ENCODE measurements at regions not wholly inside any gene's neighbourhood (a gene's known extent, or its start where the extent isn't known, plus 50 kb on each side); places are given as distances from the start of the nearest gene placed in this dataset.

DNA sequence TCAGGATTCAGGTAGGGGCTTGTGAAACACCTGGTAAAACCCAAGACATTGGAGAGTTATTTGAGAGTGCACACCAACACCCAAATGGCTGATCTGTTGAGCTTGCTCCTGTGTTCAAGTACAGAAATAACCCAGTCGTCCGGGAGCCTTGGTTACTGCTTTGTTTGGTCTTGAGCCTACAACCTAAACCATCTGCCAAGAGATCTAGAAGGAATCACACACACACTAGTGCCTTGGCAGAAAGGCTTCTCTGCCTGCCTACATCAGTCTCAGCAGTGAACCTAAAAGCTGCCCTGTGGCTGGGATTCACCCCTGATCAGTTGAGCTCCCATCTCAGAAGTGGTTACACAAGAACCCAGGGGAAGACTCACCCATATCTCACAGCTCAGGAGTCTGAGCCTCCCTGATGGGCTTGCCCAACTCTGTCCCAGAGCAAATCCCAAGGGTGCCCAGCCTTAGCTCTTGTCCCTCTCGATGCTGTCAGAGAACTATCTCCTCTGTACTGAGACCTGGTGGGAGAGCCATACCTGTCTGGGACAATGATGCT is 167.6 kb downstream of the CXCL12 start:
- Histone ChIP-seq H3K27me3 (ENCODE audit: insufficient read depth, low read length) (no peaks in the 10 kb centered on the region), H4K20me1 (ENCODE audit: insufficient read depth) (no peaks in the 10 kb centered on the region), H3K9ac (ENCODE audit: low read length) (no peak overlapping the region), H3K4me2 (ENCODE audit: low read length) (no peak overlapping the region), H3K36me3 (ENCODE audit: control insufficient read depth in 1 of 2, insufficient read depth in 2 of 2, low read length in 2 of 2) (no peaks in the 10 kb centered on the region), H3K79me2 (ENCODE audit: insufficient read depth, low read length) (no peaks in the 10 kb centered on the region), H3K4me1 (ENCODE audit: control insufficient read depth in 1 of 2, insufficient read depth in 2 of 2, low read length in 2 of 2) (no peaks in the 10 kb centered on the region), H3K9me2 (ENCODE audit: insufficient read depth) (no peaks in the 10 kb centered on the region), H2AFZ (ENCODE audit: low read depth, low read length, poor library complexity, severe bottlenecking) (no peak overlapping the region), H3K9me3 (ENCODE audit: control insufficient read depth in 1 of 2, insufficient read depth in 1 of 2, low read depth in 1 of 2, low read length in 2 of 2) (no peaks in the 10 kb centered on the region), H3K4me3 (replicated peaks in 1 of 2; ENCODE audit: low read depth in 1 of 2, low read length in 2 of 2) (no peak overlapping the region), H3K27ac (ENCODE audit: low read depth, low read length) (no peak overlapping the region)
- intact Hi-C loops (cut with micrococcal nuclease), result no loop called here
- CTCF ChIA-PET, result no interaction called here
- no peak for DNase-seq (ENCODE audit: low read depth, low spot score)
- TF ChIP-seq, protein P1, sequence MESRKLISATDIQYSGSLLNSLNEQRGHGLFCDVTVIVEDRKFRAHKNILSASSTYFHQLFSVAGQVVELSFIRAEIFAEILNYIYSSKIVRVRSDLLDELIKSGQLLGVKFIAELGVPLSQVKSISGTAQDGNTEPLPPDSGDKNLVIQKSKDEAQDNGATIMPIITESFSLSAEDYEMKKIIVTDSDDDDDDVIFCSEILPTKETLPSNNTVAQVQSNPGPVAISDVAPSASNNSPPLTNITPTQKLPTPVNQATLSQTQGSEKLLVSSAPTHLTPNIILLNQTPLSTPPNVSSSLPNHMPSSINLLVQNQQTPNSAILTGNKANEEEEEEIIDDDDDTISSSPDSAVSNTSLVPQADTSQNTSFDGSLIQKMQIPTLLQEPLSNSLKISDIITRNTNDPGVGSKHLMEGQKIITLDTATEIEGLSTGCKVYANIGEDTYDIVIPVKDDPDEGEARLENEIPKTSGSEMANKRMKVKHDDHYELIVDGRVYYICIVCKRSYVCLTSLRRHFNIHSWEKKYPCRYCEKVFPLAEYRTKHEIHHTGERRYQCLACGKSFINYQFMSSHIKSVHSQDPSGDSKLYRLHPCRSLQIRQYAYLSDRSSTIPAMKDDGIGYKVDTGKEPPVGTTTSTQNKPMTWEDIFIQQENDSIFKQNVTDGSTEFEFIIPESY (IDR thresholded peaks at IDR 0.05; ENCODE audit: extremely low read depth, insufficient replicate concordance, low read length), result no peak
- no peak for TF ChIP-seq POLR2AphosphoS5 (IDR thresholded peaks at IDR 0.05; ENCODE audit: low read depth, low read length)
- TF ChIP-seq, protein P2, sequence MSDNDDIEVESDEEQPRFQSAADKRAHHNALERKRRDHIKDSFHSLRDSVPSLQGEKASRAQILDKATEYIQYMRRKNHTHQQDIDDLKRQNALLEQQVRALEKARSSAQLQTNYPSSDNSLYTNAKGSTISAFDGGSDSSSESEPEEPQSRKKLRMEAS (IDR thresholded peaks at IDR 0.05), result no peak
- no peak for TF ChIP-seq ZFX (IDR thresholded peaks at IDR 0.05)
- TF ChIP-seq EZH2 (IDR thresholded peaks at IDR 0.05), result no peak
- TF ChIP-seq FOSL1 (IDR thresholded peaks at IDR 0.05; ENCODE audit: low read depth), result no peak
- no peak for TF ChIP-seq SP1 (IDR thresholded peaks at IDR 0.05; ENCODE audit: low read depth)
- TF ChIP-seq RAD21 (IDR thresholded peaks at IDR 0.05; ENCODE audit: low read depth), result no peak
- no peak for TF ChIP-seq EGR1 (IDR thresholded peaks at IDR 0.05; ENCODE audit: low read depth)
- TF ChIP-seq POLR2A (IDR thresholded peaks at IDR 0.05; ENCODE audit: borderline replicate concordance, extremely low read depth, insufficient read depth, insufficient read length), result no peak
- TF ChIP-seq EZH2phosphoT487 (IDR thresholded peaks at IDR 0.05; ENCODE audit: borderline replicate concordance), result no peak
- no peak for TF ChIP-seq YY1 (IDR thresholded peaks at IDR 0.05; ENCODE audit: extremely low read depth, insufficient replicate concordance, low read depth, low read length)
- TF ChIP-seq ZNF274 (IDR thresholded peaks at IDR 0.05; ENCODE audit: low read depth, low read length), result no peak
- no peak for TF ChIP-seq TCF7L2 (IDR thresholded peaks at IDR 0.05; ENCODE audit: borderline replicate concordance, extremely low read depth, insufficient read depth, insufficient read length)
- TF ChIP-seq SIN3A (IDR thresholded peaks at IDR 0.05; ENCODE audit: low read depth), result no peak
- RAD21 ChIA-PET (ENCODE audit: low non-redundant PET in 1 of 2, low total read pairs in 2 of 2, uncharacterized antibody in 2 of 2, unreplicated experiment in 2 of 2), result no interaction called here
- no peak for ATAC-seq
- BruUV-seq (replicated peaks), result no TSS peak
- POLR2A ChIA-PET, result no interaction called here

All from HCT116 (cell line).